ENCODE measurements at regions not wholly inside any gene's neighbourhood (a gene's known extent, or its start where the extent isn't known, plus 50 kb on each side); places are given as distances from the start of the nearest gene placed in this dataset.
"Not testable (repeated sequence)": the region's sequence is repeated elsewhere in the genome, so short reads cannot be mapped to it uniquely, and the experiment has no call there.

DNA sequence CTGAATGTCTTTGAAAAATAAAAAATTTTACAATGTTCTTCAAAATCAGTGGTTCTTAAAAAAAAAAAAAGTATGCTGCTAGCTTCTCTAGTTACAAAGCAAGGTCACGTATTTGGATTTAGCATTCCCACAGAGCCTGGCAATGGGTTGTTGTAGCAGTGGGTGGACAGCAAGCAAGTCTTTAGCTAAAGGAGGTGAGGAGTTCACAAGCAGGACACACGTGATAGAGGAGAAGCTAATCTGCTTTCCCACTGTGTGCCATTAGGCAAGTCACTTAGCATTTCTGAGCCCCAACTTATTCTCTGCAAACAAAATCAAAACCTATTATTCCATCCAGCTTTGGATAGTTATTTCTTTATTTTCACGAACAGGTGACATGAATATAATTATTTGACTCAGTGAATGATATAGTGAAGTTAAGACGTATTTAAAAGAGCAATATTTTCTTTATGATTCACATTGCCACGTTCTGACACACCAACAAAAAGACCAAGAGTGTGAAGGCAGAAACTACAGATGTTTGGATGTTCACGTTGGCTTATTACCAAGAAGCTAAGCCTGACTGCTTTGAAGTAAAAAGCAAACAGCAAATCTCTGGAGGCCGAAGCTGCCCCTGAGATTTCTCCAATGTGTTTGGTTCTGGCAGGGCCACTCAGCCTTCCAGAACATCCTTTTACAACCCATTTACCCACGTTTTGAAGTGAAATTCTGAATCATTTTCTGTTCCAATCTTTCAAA lies 612.1 kb upstream of the CDH6 start:
- no peak for DNase-seq

DNA sequence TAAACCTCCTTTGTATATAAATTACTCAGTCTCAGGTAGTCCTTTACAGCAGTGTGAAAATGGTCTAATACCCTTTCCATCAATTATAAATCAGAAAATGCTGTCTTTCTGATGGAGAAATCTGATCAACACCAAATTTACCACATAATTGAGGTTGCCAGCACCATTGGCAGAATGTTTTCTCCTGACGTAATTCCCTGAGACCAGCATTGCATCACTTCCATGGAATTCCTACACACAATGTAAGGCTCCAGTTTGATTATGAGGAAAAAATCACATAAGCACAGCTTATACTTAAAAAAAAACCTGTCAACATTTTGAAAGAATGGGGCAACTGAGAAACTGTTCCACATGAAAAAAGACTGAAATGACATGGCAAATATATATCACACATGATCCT lies 618.7 kb upstream of the CDH6 start:
- no peak for DNase-seq

DNA sequence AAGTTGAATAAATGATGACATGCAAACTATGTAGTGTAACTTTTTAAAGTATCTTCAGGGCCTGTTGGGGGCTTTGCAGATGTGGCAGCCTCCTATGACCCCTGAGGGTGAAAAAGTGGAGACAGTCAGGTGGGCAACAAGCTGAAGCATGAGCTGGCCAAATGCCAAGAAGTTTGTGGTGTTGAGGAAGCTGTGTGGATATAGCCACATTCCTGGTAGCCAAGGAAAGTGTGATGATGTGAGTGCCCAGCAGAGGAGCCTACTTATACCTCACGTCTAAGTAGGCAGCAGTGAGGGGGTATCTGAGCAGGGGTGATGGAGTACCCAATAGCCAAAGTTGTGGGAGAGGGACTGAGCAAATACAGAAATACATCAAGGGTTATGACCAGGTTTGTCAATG lies 621.2 kb upstream of the CDH6 start:
- DNase-seq = no peak

DNA sequence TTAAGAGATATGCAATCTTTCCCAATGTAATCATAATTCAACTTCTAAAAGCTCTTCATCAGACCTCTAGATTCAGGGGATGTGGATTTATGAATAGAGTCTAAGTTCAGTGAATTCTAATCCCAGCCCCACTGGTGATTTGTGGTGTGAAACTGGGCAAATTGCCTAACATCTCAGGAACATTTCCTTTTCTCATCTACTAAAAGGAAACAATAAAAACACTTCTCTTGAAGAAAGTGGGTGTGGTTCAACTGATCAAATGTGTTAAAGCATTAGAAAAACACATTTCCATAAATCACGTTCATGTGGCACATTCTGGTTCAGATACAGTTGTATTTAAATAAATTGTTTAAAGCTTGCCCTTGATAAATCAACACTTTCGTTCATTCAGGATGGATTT lies 631.7 kb upstream of the CDH6 start:
- DNase-seq = no peak

DNA sequence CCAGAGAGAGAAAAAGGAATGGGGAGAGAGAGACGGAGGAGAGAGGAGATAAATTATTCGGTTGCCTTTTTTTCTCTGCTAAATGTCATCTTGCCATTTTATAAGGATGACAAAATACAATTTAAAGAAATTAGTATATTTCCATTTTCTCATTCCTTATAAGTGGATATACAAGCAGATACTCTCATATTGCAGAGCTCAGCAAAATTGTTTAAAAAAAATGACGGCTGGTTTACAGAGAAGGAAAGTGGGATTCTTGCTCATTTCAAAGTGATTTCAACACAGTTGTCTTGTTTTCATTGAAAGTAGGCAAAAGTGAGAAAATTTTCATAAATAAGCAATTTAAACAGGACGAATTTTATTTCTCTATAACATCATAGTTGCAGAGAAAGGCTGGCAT lies 641.9 kb upstream of the CDH6 start:
- no peak for DNase-seq

DNA sequence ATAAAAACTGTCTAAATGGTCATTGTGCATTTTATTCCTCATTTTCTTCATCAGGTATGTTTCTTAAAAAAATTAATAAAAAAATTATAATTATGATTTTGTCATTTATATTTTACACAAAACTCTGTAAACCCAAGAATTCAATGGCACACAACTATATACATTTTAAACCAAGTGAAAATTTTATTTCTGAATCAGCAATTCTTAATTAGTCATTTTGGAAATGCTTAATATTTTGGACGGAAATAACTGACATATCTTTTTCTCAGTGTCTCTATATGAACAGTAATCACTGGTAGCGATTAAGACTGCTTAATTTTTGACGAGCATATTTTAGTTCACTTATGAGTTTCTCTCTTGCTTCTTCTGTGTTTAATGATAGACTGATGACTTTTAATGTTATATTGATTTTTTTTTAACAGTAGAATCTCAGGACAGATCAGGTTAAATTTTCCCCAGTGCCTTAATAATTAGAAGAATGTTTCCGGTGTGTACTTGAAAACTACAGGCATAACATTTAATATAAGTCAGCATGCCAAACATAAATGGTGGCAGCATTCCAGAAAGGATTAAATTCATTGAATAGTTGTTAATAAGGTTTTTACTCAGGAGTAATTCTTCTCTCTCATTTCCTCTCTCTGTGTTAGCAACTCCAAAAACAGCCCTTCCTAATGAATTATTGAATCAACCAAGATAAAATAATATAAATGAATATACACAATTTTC lies 644.7 kb upstream of the CDH6 start:
- no peak for DNase-seq

DNA sequence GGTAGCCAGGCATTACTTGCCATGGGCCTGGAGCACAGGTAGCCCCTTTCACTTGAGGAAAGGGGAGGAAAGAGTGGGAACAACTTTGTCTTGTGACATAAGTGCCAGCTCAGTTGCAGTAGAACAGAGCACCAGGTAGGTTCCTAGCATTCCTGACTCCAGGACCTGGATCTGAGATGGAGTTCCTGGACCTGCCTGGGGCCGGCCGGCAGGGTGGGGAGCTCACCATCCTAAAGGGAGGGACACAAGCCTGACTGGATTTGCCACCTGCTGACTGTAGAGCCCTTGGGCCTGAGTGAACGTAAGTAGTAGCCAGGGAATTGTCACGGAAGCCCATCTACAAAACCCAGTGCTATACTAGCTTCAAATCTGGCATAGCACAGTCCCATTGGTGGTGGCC lies 653.3 kb upstream of the CDH6 start:
- no peak for DNase-seq

DNA sequence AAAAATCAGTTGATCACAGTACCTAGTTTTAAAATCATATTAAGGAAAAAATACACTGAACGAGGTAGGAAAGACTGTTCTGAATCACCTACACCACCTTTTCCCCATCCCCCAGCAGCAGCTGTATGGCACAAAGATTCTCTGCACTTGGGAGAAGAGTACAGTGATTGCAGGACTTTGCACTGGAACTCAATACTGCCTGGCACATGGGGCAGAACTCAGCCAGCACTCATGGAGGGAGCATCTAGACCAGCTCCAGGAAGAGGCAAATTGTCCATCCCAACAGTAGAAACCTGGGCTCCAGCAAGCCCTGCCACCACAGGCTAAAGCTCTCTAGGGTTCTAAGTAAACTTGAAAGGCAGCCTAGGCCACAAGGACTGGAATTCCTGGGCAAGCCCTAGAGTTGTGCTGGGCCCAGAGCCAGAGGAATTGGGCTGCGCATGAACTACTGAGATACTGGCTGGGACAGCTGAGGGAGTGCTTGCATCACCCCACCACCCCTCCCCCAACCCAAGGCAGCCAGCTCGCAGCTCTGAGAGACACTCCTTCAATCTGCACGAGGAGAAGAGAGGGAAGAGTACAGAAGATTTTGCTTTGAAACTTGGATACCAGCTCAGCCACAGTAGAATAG lies 654.4 kb upstream of the CDH6 start:
- no peak for DNase-seq

DNA sequence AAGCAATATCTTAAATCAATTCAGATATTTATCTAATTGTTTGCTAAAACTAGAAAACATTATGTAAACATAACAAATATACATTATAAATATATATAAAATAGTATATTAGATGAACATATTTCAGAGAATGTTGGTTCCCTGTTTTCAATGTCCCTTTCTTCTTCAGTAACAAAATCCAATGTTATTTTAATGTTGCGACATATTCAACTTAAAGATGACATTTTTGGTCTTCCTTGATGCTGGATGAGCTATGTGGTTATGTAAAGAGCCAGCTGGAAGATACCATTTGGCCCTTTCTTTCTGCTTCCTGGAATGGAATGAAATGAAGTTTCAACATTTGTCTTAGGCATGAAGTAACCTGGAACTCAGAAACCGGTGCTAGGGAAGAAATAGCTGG lies 668.1 kb upstream of the CDH6 start:
- DNase-seq = no peak

DNA sequence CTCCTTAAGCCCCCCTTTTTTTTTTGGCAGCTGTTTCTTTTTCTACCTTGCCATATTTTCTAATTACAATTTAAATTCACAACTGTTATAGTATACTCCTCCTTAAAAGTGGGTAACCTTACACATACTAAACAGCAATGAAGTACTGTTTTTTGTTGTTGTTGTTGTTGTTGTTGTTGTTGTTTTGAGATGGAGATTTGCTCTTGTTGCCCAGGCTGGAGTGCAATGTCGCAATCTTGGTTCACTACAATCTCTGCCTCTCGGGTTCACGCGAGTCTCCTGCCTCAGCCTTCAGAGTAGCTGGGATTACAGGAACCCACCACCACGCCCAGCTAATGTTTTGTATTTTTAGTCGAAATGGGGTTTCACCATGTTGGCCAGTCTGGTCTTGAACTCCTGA lies 669.1 kb upstream of the CDH6 start:
- DNase-seq = no peak

DNA sequence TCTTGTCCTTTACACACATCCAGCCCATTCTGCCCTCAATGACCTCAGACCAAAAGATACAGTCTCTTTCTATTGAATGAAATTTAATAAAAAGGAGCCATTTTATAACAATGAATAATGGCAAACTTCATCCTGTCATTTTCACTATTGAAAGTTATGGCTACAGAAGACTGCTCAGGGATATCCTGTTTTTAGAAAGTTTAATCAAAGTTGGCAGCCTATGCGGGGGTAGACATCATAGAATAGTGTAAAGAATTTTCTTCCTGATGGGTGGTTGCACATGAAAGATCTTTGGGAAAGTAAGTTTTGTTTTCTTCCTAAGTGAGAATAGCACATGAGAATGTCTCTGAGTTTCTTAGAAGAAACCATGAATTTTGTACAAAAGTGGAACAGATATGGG lies 670.4 kb upstream of the CDH6 start:
- DNase-seq = no peak

DNA sequence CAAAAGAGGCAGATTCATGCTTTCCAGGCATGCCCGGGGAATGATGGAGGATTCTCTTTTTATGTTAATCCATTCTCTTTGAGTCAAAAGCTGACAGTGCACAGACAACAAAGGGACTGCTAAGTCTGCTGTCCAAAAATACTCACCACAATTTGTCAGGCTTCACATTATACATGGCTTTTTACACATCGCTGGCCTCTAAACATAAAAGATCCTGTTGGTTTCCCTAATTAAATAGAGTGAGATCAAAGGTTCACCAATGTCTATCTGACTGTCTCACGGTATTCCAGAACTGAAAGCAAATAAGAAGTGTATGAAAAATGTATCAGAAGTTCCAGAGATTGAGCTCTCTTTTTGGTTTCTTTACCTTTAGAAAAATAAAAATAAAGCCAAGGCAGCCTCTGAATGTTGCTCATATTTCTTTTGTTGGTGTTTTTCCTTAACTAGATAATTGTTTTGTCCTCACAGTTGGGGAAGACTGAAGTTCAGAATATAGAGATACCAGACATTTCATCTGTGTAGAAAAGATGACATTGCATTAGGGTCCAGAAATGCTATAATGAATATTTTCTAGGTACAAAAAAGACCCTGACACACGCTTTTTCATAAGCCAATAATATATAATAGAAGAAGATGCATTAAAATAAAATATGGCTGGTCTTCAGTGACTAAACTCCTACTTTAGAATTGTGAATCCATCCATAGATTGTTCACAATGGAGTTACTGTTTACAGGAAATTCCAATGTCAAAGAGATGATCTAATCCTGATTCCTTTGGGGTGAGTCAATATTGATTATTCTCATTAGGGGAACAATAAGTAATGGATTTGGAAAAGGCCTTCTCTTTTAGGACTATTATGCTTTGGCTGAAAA lies 688.2 kb upstream of the CDH6 start:
- no peak for DNase-seq

DNA sequence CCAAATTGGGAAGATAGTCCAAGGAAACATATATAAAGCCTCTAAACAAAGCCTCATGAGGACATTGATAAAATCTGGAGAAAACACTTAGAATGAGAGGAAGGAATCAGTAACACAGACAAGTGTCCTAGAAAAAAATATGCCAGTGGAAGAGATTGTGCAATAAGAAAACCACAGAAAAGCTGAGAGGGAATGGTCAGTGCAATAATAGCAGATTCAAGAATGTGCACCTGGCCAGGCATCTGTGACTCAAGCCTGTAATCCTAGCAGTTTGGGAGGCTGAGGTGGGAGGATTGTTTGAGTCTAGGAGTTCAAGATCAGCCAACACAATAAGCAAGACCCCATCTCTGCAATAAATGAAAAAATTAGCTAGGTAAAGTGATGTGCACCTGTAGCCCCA lies 691.2 kb upstream of the CDH6 start:
- no peak for DNase-seq

DNA sequence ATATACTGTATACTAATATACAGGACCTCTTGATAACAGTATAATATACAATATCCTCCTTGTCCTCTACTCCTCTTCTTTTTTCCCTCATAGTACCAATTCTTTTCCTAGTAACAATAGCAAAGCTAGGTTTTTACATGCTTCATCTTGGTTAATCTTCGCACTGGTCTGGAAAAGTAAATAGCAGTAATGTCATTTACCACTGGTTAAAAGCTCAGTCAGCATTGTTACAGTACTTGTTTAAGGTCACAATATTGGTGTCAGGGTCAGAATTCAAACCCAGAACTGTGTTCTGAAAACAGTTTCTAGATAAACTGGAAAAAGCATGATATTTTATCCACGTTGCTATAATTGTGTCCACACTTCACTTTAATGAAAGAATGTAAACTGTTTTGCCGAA lies 692.4 kb upstream of the CDH6 start:
- no peak for DNase-seq

DNA sequence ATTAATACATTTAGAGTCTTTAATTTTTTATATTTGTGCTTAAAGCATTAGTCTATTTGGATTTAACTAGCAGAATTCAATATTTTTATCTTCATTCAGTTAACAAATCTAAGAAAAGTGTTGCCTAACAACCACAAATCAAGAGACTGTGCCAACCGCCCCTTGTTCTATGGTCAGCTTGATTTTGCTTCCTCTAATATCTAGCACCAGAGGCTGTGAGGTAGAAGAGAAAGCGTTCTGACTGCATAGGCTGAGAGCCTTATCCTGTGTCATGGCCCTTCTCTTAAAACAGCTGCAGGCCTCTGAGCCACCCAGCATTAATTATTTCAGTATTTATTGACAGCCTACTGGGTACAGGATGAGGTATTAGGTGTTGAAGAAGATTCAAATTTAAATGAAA lies 693.0 kb upstream of the CDH6 start:
- no peak for DNase-seq

DNA sequence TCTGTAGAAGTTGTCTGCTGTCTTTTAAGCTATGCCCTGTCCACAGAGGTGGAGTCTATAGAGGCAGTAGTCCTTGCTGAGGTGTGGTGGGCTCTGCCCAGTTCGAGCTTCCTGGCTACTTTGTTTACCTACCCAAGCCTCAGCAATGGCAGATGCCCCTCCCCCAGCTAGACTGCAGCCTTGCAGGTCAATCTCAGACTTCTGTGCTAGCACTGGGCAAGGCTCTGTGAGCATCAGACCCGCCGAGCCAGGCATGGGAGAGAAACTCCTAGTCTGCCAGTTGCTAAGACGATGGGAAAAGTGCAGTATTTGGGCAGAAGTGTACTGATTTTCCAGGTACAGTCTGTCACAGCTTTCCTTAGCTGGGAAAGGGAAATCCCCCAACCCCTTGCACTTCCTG lies 694.1 kb upstream of the CDH6 start:
- DNase-seq = no peak

DNA sequence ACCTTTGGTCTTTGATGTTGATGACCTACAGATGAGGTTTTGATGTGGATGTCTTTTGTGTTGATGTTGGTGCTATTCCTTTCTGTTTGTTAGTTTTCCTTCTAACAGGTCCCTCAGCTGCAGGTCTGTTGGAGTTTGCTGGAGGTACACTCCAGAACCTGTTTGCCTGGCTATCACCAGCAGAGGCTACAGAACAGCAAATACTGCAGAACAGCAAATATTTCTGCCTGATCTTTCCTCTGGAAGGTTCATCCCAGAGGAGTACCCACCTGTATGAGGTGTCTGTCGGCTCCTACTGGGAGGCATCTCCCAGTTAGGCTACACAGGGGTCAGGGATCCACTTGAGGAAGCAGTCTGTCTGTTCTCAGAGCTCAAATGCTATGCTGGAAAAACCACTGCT lies 694.5 kb upstream of the CDH6 start:
- DNase-seq = no peak

DNA sequence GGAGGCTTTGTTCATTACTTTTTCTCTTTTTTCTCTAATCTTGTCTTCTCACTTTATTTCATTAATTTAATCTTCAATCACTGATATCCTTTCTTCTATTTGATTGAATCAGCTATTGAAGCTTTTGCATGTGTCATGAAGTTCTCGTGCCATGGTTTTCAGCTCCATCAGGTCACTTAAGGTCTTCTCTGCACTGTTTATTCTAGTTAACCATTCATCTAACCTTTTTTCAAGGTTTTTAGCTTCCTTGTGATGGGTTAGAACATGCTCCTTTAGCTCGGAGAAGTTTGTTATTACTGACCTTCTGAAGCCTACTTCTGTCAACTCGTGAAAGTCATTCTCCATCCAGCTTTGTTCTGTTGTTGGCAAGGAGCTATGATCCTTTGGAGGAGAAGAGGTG lies 695.0 kb upstream of the CDH6 start:
- not testable (repeated sequence) for DNase-seq

DNA sequence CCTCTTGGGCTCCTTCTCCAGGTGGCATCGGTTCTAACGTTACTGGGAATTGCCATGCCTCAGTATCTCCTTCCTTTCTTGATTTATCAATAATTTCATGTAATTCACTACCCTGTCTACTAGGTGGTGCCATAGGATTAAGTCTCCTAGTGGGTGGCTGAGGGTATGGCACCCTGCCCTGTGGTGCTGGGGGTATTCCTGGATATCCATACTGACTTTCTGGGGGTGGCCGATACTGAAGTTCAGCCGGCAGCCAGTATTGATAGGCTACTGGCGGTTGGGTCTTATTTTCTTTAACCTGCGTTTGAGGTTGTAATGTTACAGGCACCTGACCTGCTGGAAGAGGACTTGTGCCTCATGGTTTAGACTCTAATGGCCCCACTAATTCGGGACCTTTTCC lies 699.4 kb upstream of the CDH6 start:
- DNase-seq = not testable (repeated sequence)

DNA sequence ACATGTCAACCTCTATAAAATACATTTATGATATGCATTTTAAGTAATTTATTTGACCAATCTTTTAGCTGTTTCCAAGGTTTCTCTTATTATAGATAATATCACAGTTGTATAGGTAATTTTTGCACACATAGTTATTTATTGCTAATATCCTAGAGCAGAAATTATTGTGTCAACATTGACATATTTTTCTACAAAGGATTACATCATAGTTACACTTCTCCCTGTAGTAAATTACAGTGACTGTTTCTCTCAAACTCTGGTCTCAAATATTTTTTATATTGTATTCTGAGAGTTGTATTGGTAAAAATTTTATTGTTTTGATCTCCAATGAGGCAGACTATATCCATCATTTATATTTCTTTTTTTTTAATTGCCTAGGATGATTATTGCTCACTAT lies 714.4 kb upstream of the CDH6 start:
- DNase-seq = no peak

DNA sequence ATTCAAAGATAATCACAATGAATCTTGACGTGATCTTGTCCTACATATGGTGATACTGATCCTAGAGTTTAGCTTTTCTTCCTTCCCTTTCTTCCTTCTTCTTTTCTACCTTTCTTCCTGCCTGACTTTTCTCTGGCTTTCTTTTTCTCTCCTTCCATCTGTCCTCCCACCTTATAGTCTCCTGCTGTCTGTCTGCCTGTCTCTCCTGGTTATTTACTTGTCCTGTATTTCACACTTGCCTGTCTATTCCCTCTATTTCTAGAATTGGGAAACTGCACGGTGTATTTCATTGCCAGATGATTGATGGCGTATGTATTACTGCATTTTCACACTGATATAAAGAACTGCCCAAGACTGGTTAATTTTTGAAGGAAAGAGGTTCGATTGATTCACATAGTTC lies 718.1 kb upstream of the CDH6 start:
- DNase-seq = no peak

DNA sequence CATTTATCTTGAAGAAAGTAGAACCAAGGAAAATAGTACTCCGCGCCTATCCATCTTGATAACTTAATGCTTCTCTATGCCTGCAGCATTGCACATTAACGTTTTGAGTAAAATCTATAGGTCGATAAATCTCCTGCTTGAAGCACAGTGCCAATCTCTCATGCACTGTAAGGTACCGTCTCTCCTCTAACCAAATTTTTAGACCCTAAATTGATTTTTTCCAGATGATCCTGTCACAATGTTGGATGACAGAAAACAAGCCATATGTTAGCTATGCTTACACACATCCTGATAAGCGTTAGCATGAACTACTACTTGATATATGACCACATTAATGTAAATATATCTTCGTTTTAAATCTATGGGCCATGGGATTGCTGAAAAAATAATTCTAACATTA lies 723.8 kb upstream of the CDH6 start:
- DNase-seq = no peak

DNA sequence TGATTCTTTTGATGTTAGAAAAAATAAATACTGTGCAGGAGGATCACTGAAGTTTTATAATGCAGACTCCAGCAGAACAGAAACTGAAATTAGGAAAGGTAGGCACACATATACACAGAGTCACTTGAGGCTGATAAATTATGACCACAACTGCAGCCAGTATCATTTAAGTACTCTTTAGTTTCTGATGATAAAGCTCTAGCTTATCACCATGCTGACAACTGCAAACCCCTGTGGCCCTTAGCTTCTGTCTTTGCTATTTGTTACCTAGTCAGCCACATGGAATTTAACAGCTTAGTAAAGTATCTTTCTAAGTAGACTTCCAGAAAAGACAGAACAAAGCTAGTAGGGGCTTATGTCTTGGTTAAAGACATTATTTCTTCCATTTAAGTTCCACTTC lies 734.8 kb upstream of the CDH6 start:
- DNase-seq = no peak
